SK-N-SH (cell line): ENCODE measurements at regions not wholly inside any gene's neighbourhood (a gene's known extent, or its start where the extent isn't known, plus 50 kb on each side); places are given as distances from the start of the nearest gene placed in this dataset.

Experiments
- CTCF ChIA-PET: fragments of 300-600, 350-600 bp; formaldehyde crosslinking; extraction: SDS; loops from one replicate; lab custom pipeline; 2021; lab: Yijun Ruan, JAX
- POLR2A ChIA-PET: fragments of 350-600 bp; sonication (Branson Sonifier 250); formaldehyde crosslinking; extraction: SDS; loops from one replicate; lab custom pipeline; 2020; ENCODE audit warnings: antibody characterized with exemption, inconsistent platforms; lab: Yijun Ruan, JAX
- DNase-seq: peaks from one replicate; pipeline ENCODE4 v3.0.0; 2012
- H2AFZ ChIP-seq: fragments of 200-600 bp; sonication (generic); 2 replicates; pipeline ENCODE4 v1.8.1; 2016; ENCODE audit warnings: antibody characterized with exemption, mild to moderate bottlenecking, low read depth
- H3F3A ChIP-seq: fragments of 200-600 bp; sonication (generic); replicated peaks from 2 replicates; pipeline ENCODE3; 2016; ENCODE audit warnings: antibody characterized with exemption, mild to moderate bottlenecking; ENCODE audit not compliant: insufficient read depth
- H3K27ac ChIP-seq, 2 experiments: fragments of 200-500 bp in 1 of 2; fragments of 200-600 bp in 1 of 2; sonication (Bioruptor generic) in 1 of 2; sonication (generic), shearing (Covaris generic) in 1 of 2; 2 replicates each; pipeline versions ENCODE4 v1.5.1 to v1.6.1; 2014 to 2016; ENCODE audit warnings: low read depth in 2 of 2, inconsistent platforms in 1 of 2, low read length in 1 of 2, mild to moderate bottlenecking in 1 of 2, mixed read lengths in 1 of 2
- H3K27me3 ChIP-seq: fragments of 200-600 bp; sonication (generic), shearing (Covaris generic); 2 replicates; pipeline ENCODE4 v1.6.1; 2016; ENCODE audit warnings: mixed run types; ENCODE audit not compliant: insufficient read depth
- H3K36me3 ChIP-seq, 2 experiments: fragments of 200-500 bp in 1 of 2; fragments of 200-600 bp in 1 of 2; sonication (Bioruptor generic) in 1 of 2; sonication (generic) in 1 of 2; replicated peaks in 1 of 2; 2 replicates each; pipeline versions ENCODE3 to v1.5.1; 2014 to 2016; ENCODE audit warnings: low read length in 1 of 2, mild to moderate bottlenecking in 1 of 2; ENCODE audit not compliant: insufficient read depth in 2 of 2, control insufficient read depth in 1 of 2
- H3K4me1 ChIP-seq, 2 experiments: fragments of 200-500 bp in 1 of 2; fragments of 200-600 bp in 1 of 2; sonication (Bioruptor generic) in 1 of 2; sonication (generic), shearing (Covaris generic) in 1 of 2; 2 replicates each; pipeline versions ENCODE4 v1.5.1 to v1.6.1; 2014 to 2016; ENCODE audit warnings: low read depth in 1 of 2, low read length in 1 of 2, mixed run types in 1 of 2; ENCODE audit not compliant: insufficient read depth in 2 of 2, control insufficient read depth in 1 of 2
- H3K4me2 ChIP-seq: fragments of 200-600 bp; sonication (generic), shearing (Covaris generic); 2 replicates; pipeline ENCODE4 v1.6.1; 2017; ENCODE audit warnings: mixed run types
- H3K4me3 ChIP-seq, 2 experiments: fragments of 200-500 bp in 1 of 2; fragments of 200-600 bp in 1 of 2; sonication (Bioruptor generic) in 1 of 2; sonication (generic), shearing (Covaris generic) in 1 of 2; 2 replicates each; pipeline versions ENCODE4 v1.5.1 to v1.8.1; 2014 to 2016; ENCODE audit warnings: low read depth in 2 of 2, inconsistent platforms in 1 of 2, low read length in 1 of 2, mild to moderate bottlenecking in 1 of 2, mixed read lengths in 1 of 2, moderate library complexity in 1 of 2
- H3K79me2 ChIP-seq: fragments of 200-600 bp; sonication (generic); 2 replicates; pipeline ENCODE4 v1.8.1; 2017; ENCODE audit warnings: mild to moderate bottlenecking; ENCODE audit not compliant: insufficient read depth
- H3K9ac ChIP-seq: fragments of 200-600 bp; sonication (generic); 2 replicates; pipeline ENCODE4 v1.6.1; 2017; ENCODE audit warnings: mixed run types
- H3K9me2 ChIP-seq: fragments of 200-600 bp; sonication (generic); 2 replicates; pipeline ENCODE4 v1.6.1; 2017; ENCODE audit warnings: mixed run types
- H3K9me3 ChIP-seq: fragments of 200-600 bp; sonication (generic); 2 replicates; pipeline ENCODE4 v1.6.1; 2017; ENCODE audit warnings: mixed run types, mild to moderate bottlenecking, moderate library complexity
- H4K20me1 ChIP-seq: fragments of 200-600 bp; sonication (generic); 2 replicates; pipeline ENCODE4 v1.6.1; 2017; ENCODE audit warnings: mild to moderate bottlenecking, mixed run types; ENCODE audit not compliant: insufficient read depth
- CHD2 ChIP-seq: fragments of 150-350 bp; IDR thresholded peaks from 2 replicates; pipeline ENCODE4 v1.6.1; 2018; ENCODE audit warnings: low read length; ENCODE audit not compliant: partially characterized antibody
- ELF1 ChIP-seq: IDR thresholded peaks from 2 replicates; pipeline ENCODE4 v1.4.0; 2012
- EZH2phosphoT487 ChIP-seq: fragments of 200-600 bp; sonication (generic); IDR thresholded peaks from 2 replicates; pipeline ENCODE4 v1.6.1; 2017; ENCODE audit warnings: low read depth, mixed run types, mild to moderate bottlenecking, antibody characterized with exemption, moderate library complexity, borderline replicate concordance
- FOXJ3 ChIP-seq: sonication (generic); formaldehyde crosslinking; IDR thresholded peaks from 2 replicates; pipeline ENCODE4 v1.5.1; 2020; ENCODE audit warnings: mild to moderate bottlenecking, missing genetic modification reagents
- FOXM1 ChIP-seq: IDR thresholded peaks from 2 replicates; pipeline ENCODE4 v1.4.0; 2012; ENCODE audit warnings: low read depth, mild to moderate bottlenecking
- GATA2 ChIP-seq: sonication (generic); formaldehyde crosslinking; IDR thresholded peaks from 2 replicates; pipeline ENCODE4 v1.5.0; 2020; ENCODE audit warnings: mild to moderate bottlenecking, missing genetic modification reagents
- MEF2A ChIP-seq: IDR thresholded peaks from 2 replicates; pipeline ENCODE4 v1.4.0; 2012; ENCODE audit warnings: low read depth, borderline replicate concordance
- NFIC ChIP-seq: IDR thresholded peaks from 2 replicates; pipeline ENCODE4 v1.4.0; 2012; ENCODE audit warnings: borderline replicate concordance
- POLR2AphosphoS5 ChIP-seq: IDR thresholded peaks from 2 replicates; pipeline ENCODE4 v1.6.1; 2012; ENCODE audit warnings: low read depth, low read length
- RAD21 ChIP-seq: IDR thresholded peaks from 2 replicates; pipeline ENCODE4 v1.6.1; 2012; ENCODE audit warnings: mild to moderate bottlenecking, low read length
- RCOR1 ChIP-seq: fragments of 150-350 bp; IDR thresholded peaks from 2 replicates; pipeline ENCODE4 v1.6.1; 2017; ENCODE audit warnings: antibody characterized with exemption, low read length
- RXRA ChIP-seq: IDR thresholded peaks from 2 replicates; pipeline ENCODE4 v1.4.0; 2012; ENCODE audit warnings: low read depth, mild to moderate bottlenecking, borderline replicate concordance
- SMC3 ChIP-seq: IDR thresholded peaks from 2 replicates; pipeline ENCODE4 v1.6.1; 2012; ENCODE audit warnings: low read depth, low read length, improper control_type of control experiment
- TCF12 ChIP-seq: IDR thresholded peaks from 2 replicates; pipeline ENCODE4 v1.4.0; 2012
- TEAD4 ChIP-seq: IDR thresholded peaks from 2 replicates; pipeline ENCODE4 v1.4.0; 2012; ENCODE audit warnings: mild to moderate bottlenecking, borderline replicate concordance; ENCODE audit not compliant: insufficient read depth
- YY1 ChIP-seq: IDR thresholded peaks from 2 replicates; pipeline ENCODE4 v1.4.0; 2012; ENCODE audit warnings: low read depth, mild to moderate bottlenecking
- WGBS: methylation state at CpG from one replicate; pipeline ENCODE4 v1.1.6; 2017; ENCODE audit warnings: low lambda C conversion rate; 5-methylcytosine and 5-hydroxymethylcytosine counted together
- TF ChIP-seq, protein P1 (sequence below): IDR thresholded peaks from 2 replicates; pipeline ENCODE4 v1.4.0; 2012; ENCODE audit warnings: low read depth
- TF ChIP-seq, protein P2 (sequence below): IDR thresholded peaks from 2 replicates; pipeline ENCODE4 v1.4.0; 2012; ENCODE audit warnings: low read depth, borderline replicate concordance
- TF ChIP-seq, protein P3 (sequence below): IDR thresholded peaks from 2 replicates; pipeline ENCODE4 v1.6.1; 2012; ENCODE audit warnings: mild to moderate bottlenecking, low read depth, low read length, moderate library complexity
- TF ChIP-seq, protein P4 (sequence below): fragments of 200-600 bp; sonication (generic); IDR thresholded peaks from 2 replicates; pipeline ENCODE4 v1.6.1; 2017; ENCODE audit warnings: antibody characterized with exemption, mild to moderate bottlenecking, moderate library complexity
- TF ChIP-seq, protein P5 (sequence below): fragments of 150-350 bp; IDR thresholded peaks from 2 replicates; pipeline ENCODE4 v1.6.1; 2016; ENCODE audit warnings: mild to moderate bottlenecking, low read depth, low read length
- TF ChIP-seq, protein P6 (sequence below): fragments of 150-350 bp; IDR thresholded peaks from 2 replicates; pipeline ENCODE4 v1.6.1; 2017; ENCODE audit warnings: antibody characterized with exemption, low read length, low read depth, borderline replicate concordance

DNA sequence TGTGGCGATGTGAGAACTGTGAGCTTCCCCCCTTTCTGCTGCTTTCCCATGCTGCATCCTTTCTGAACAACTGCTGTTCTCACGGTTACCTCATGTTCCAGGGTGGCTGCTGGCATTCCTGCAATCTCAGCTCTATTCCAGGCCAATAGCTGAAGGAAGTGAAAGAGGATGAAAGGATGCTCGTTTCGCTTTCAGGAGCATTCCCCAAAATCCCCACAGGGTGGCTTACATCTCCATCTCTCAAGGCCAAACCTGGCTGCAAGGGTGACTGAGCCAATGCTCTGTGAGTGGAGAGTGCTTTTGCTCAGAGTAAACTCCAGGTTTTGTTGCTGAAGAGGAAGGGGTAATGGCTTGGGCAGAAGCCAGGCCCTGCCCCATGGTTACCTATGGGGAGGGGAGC is 848.2 kb downstream of the BRD1 start:
- POLR2A ChIA-PET, result no interaction called here
- CTCF ChIA-PET, result interaction anchor here (1.1 to 3.6 kb wide), 2 partner anchors 67 to 326 kb away, joined by 3 to 18 read pairs; no protein-coding TSS in a partner anchor
- H3K79me2 ChIP-seq, result no peaks in the 10 kb centered on the region
- H3K27me3 ChIP-seq, result no peaks in the 10 kb centered on the region; the same call in 1 of the 2 replicates
- no peaks in the 10 kb centered on the region for H3F3A ChIP-seq
- H2AFZ ChIP-seq, result no peak overlapping the region
- H3K4me2 ChIP-seq, result no peak overlapping the region
- H3K9me2 ChIP-seq, result no peaks in the 10 kb centered on the region
- H4K20me1 ChIP-seq, result no peaks in the 10 kb centered on the region
- no peaks in the 10 kb centered on the region for H3K36me3 ChIP-seq
- TF ChIP-seq NFIC (no peak), MEF2A (no peak), FOXJ3 (CRISPR knock-in tag) (no peak), TCF12 (no peak), RXRA (no peak), YY1 (no peak), POLR2AphosphoS5 (no peak), EZH2phosphoT487 (no peak), ELF1 (no peak), GATA2 (no peak), CHD2 (no peak), TEAD4 (no peak), RCOR1 (no peak), FOXM1 (no peak), SMC3 (0 out of 2 replicates have a peak, but pooled peaks have one; percentile 14), RAD21 (peak; percentile 34)
- TF ChIP-seq, protein P1, sequence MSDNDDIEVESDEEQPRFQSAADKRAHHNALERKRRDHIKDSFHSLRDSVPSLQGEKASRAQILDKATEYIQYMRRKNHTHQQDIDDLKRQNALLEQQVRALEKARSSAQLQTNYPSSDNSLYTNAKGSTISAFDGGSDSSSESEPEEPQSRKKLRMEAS, result no peak
- TF ChIP-seq, protein P2, sequence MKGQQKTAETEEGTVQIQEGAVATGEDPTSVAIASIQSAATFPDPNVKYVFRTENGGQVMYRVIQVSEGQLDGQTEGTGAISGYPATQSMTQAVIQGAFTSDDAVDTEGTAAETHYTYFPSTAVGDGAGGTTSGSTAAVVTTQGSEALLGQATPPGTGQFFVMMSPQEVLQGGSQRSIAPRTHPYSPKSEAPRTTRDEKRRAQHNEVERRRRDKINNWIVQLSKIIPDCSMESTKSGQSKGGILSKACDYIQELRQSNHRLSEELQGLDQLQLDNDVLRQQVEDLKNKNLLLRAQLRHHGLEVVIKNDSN, result no peak
- TF ChIP-seq, protein P3, sequence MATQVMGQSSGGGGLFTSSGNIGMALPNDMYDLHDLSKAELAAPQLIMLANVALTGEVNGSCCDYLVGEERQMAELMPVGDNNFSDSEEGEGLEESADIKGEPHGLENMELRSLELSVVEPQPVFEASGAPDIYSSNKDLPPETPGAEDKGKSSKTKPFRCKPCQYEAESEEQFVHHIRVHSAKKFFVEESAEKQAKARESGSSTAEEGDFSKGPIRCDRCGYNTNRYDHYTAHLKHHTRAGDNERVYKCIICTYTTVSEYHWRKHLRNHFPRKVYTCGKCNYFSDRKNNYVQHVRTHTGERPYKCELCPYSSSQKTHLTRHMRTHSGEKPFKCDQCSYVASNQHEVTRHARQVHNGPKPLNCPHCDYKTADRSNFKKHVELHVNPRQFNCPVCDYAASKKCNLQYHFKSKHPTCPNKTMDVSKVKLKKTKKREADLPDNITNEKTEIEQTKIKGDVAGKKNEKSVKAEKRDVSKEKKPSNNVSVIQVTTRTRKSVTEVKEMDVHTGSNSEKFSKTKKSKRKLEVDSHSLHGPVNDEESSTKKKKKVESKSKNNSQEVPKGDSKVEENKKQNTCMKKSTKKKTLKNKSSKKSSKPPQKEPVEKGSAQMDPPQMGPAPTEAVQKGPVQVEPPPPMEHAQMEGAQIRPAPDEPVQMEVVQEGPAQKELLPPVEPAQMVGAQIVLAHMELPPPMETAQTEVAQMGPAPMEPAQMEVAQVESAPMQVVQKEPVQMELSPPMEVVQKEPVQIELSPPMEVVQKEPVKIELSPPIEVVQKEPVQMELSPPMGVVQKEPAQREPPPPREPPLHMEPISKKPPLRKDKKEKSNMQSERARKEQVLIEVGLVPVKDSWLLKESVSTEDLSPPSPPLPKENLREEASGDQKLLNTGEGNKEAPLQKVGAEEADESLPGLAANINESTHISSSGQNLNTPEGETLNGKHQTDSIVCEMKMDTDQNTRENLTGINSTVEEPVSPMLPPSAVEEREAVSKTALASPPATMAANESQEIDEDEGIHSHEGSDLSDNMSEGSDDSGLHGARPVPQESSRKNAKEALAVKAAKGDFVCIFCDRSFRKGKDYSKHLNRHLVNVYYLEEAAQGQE, result no peak
- TF ChIP-seq, protein P4, sequence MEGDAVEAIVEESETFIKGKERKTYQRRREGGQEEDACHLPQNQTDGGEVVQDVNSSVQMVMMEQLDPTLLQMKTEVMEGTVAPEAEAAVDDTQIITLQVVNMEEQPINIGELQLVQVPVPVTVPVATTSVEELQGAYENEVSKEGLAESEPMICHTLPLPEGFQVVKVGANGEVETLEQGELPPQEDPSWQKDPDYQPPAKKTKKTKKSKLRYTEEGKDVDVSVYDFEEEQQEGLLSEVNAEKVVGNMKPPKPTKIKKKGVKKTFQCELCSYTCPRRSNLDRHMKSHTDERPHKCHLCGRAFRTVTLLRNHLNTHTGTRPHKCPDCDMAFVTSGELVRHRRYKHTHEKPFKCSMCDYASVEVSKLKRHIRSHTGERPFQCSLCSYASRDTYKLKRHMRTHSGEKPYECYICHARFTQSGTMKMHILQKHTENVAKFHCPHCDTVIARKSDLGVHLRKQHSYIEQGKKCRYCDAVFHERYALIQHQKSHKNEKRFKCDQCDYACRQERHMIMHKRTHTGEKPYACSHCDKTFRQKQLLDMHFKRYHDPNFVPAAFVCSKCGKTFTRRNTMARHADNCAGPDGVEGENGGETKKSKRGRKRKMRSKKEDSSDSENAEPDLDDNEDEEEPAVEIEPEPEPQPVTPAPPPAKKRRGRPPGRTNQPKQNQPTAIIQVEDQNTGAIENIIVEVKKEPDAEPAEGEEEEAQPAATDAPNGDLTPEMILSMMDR, result 0 out of 2 replicates have a peak, but pooled peaks have one; percentile 10
- TF ChIP-seq, protein P5, sequence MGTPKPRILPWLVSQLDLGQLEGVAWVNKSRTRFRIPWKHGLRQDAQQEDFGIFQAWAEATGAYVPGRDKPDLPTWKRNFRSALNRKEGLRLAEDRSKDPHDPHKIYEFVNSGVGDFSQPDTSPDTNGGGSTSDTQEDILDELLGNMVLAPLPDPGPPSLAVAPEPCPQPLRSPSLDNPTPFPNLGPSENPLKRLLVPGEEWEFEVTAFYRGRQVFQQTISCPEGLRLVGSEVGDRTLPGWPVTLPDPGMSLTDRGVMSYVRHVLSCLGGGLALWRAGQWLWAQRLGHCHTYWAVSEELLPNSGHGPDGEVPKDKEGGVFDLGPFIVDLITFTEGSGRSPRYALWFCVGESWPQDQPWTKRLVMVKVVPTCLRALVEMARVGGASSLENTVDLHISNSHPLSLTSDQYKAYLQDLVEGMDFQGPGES, result no peak
- TF ChIP-seq, protein P6, sequence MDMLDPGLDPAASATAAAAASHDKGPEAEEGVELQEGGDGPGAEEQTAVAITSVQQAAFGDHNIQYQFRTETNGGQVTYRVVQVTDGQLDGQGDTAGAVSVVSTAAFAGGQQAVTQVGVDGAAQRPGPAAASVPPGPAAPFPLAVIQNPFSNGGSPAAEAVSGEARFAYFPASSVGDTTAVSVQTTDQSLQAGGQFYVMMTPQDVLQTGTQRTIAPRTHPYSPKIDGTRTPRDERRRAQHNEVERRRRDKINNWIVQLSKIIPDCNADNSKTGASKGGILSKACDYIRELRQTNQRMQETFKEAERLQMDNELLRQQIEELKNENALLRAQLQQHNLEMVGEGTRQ, result no peak
- H3K9ac ChIP-seq, result no peak overlapping the region
- H3K9me3 ChIP-seq, result no peaks in the 10 kb centered on the region
- H3K27ac ChIP-seq, result no peak overlapping the region
- no peak for DNase-seq
- H3K4me1 ChIP-seq, result peaks cover 0 to 17% of the 10 kb centered on the region in 2 experiments; a peak in 1 of 4 replicates
- 12% methylated on average over 4 of the region's 4 CpGs for WGBS
- no peak overlapping the region for H3K4me3 ChIP-seq
